B cell (primary cell): ENCODE measurements at regions not wholly inside any gene's neighbourhood (a gene's known extent, or its start where the extent isn't known, plus 50 kb on each side); places are given as distances from the start of the nearest gene placed in this dataset.
"Not testable (repeated sequence)": the region's sequence is repeated elsewhere in the genome, so short reads cannot be mapped to it uniquely, and the experiment has no call there.

Source experiments
- ATAC-seq: fragments of 200-7000 bp; cut with Tn5 transposase; one replicate; pipeline ENCODE4 v1.10.0; 2021; ENCODE audit warnings: low read depth, mild to moderate bottlenecking, moderate number of reproducible peaks, moderate library complexity
- CTCF ChIA-PET: fragments of 350-600 bp; sonication (Branson Sonifier 250); formaldehyde crosslinking; loops from one replicate; lab custom pipeline; 2021; ENCODE audit warnings: antibody characterized with exemption, inconsistent platforms; lab: Charles Lee
- POLR2A ChIA-PET: fragments of 350-600 bp; sonication (Branson Sonifier 250); formaldehyde crosslinking; loops from one replicate; lab custom pipeline; 2021; ENCODE audit warnings: antibody characterized with exemption; lab: Charles Lee
- DNase-seq: peaks from one replicate; pipeline ENCODE4 v3.0.0; 2013
- H2AFZ ChIP-seq: 2 replicates; pipeline ENCODE4 v1.6.1; 2012; ENCODE audit warnings: mild to moderate bottlenecking, low read depth, low read length; ENCODE audit not compliant: insufficient read depth, poor library complexity, severe bottlenecking
- H3K27ac ChIP-seq, 2 donors: 1 replicate in 1 of 2; 2 replicates in 1 of 2; pipeline ENCODE4 v1.5.1; 2012 to 2013; ENCODE audit warnings: low read length in 2 of 2, mild to moderate bottlenecking in 2 of 2, moderate library complexity in 1 of 2
- H3K27me3 ChIP-seq, 4 experiments: fragments of 200-600 bp in 1 of 4; sonication (generic) in 1 of 4; replicated peaks in 1 of 4; 1 replicate in 2 of 4; 2 replicates in 2 of 4; pipeline versions ENCODE4 v1.6.1 to v1.7.0; 2013 to 2016; ENCODE audit warnings: low read length in 3 of 4, mild to moderate bottlenecking in 2 of 4, mixed read lengths in 1 of 4, moderate library complexity in 1 of 4; ENCODE audit not compliant: insufficient read depth in 4 of 4, control insufficient read depth in 3 of 4; ENCODE audit errors: control extremely low read depth in 1 of 4
- H3K36me3 ChIP-seq, 2 experiments: replicated peaks in 1 of 2; 1 replicate in 1 of 2; 2 replicates in 1 of 2; pipeline versions ENCODE4 v1.6.1 to v1.7.1; 2013; ENCODE audit warnings: low read length in 1 of 2; ENCODE audit not compliant: insufficient read depth in 2 of 2, control insufficient read depth in 1 of 2; ENCODE audit errors: control extremely low read depth in 1 of 2, extremely low read depth in 1 of 2
- H3K4me1 ChIP-seq, 2 donors: fragments of 200-600 bp in 1 of 2; sonication (generic) in 1 of 2; 1 replicate in 1 of 2; 2 replicates in 1 of 2; pipeline versions ENCODE4 v1.5.1 to v1.6.1; 2013 to 2017; ENCODE audit warnings: low read length in 2 of 2; ENCODE audit not compliant: control insufficient read depth in 2 of 2, insufficient read depth in 2 of 2
- H3K4me2 ChIP-seq: replicated peaks from 2 replicates; pipeline ENCODE3; 2012; ENCODE audit warnings: mild to moderate bottlenecking, low read depth, low read length; ENCODE audit not compliant: poor library complexity, severe bottlenecking
- H3K4me3 ChIP-seq, 5 experiments: fragments of 200-600 bp in 1 of 5; sonication (generic) in 1 of 5; 1 replicate in 3 of 5; 2 replicates in 2 of 5; pipeline versions ENCODE4 v1.5.1 to v1.7.0; 2011 to 2016; ENCODE audit warnings: low read length in 4 of 5, mild to moderate bottlenecking in 4 of 5, low read depth in 2 of 5, control low read depth in 1 of 5, moderate library complexity in 1 of 5; ENCODE audit not compliant: insufficient read depth in 1 of 5; ENCODE audit errors: control extremely low read depth in 1 of 5, extremely low read depth in 1 of 5
- H3K79me2 ChIP-seq: fragments of 200-600 bp; sonication (generic); one replicate; pipeline ENCODE4 v1.6.0; 2016; ENCODE audit warnings: low read length; ENCODE audit not compliant: control insufficient read depth, insufficient read depth
- H3K9ac ChIP-seq: fragments of 200-600 bp; sonication (generic); 2 replicates; pipeline ENCODE4 v1.6.1; 2017; ENCODE audit warnings: mild to moderate bottlenecking, low read length, moderate library complexity
- H3K9me3 ChIP-seq, 3 donors: one replicate each; pipeline versions ENCODE4 v1.6.1 to v1.7.1; 2013; ENCODE audit warnings: low read length in 2 of 3; ENCODE audit not compliant: control insufficient read depth in 2 of 3, insufficient read depth in 1 of 3; ENCODE audit errors: control extremely low read depth in 1 of 3
- H4K20me1 ChIP-seq: 2 replicates; pipeline ENCODE4 v1.6.0; 2012; ENCODE audit warnings: mild to moderate bottlenecking, low read length; ENCODE audit not compliant: insufficient read depth, control insufficient read depth, poor library complexity, severe bottlenecking
- H3K27ac Mint-ChIP-seq: one replicate; pipeline ENCODE4 v1.8.0; 2021; ENCODE audit warnings: mixed read lengths
- H3K27me3 Mint-ChIP-seq: one replicate; pipeline ENCODE4 v1.8.0; 2021; ENCODE audit warnings: mixed read lengths
- H3K4me1 Mint-ChIP-seq: one replicate; pipeline ENCODE4 v1.8.0; 2021; ENCODE audit warnings: mixed read lengths
- H3K4me3 Mint-ChIP-seq: one replicate; pipeline ENCODE4 v1.8.0; 2021; ENCODE audit warnings: mixed read lengths
- H3K9me3 Mint-ChIP-seq: one replicate; pipeline ENCODE4 v1.8.0; 2022; ENCODE audit warnings: mixed read lengths; ENCODE audit not compliant: insufficient read depth
- EZH2 ChIP-seq: IDR thresholded peaks from 2 replicates; pipeline ENCODE4 v1.6.1; 2012; ENCODE audit warnings: borderline replicate concordance, low read depth, mild to moderate bottlenecking, moderate library complexity, low read length; ENCODE audit not compliant: insufficient read depth, poor library complexity, severe bottlenecking
- WGBS: methylation state at CpG from one replicate; pipeline ENCODE4 v1.1.5; 2013; ENCODE audit warnings: missing lambda C conversion rate; ENCODE audit not compliant: insufficient coverage; 5-methylcytosine and 5-hydroxymethylcytosine counted together
- intact Hi-C: fragments of 100-400 bp; cut with micrococcal nuclease; formaldehyde crosslinking; loops from one replicate; pipeline ENCODE4 v1.10.0; 2022
- TF ChIP-seq, protein P1 (sequence below): fragments of 200-600 bp; IDR thresholded peaks from one replicate; pipeline ENCODE4 v1.8.0; 2022; ENCODE audit warnings: antibody characterized with exemption, mild to moderate bottlenecking

DNA sequence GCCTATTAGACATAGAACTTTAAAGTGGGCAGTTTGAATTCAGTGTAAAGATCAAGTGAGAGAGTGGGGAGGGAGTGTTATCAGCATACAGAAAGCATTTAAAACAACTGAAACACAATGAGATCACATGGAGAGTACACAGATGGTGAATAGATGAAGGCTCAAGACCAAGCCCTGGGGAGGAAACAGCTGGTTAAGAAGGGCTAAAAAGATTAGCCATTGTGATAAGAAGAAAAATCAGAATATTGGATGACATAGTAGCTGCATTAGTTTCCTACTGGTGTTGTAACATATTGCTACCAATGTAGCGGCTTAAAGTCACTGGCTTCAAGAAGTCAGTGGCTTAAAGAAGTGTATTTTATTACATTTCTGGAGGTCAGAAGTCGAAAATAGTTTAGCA is 443.4 kb upstream of the RGS18 start:
- Histone ChIP-seq H3K27ac (no peak overlapping the region), H3K4me1 (no peaks in the 10 kb centered on the region), H3K4me2 (no peak overlapping the region), H3K9ac (no peak overlapping the region), H3K4me3 (no peak overlapping the region), H3K36me3 (no peaks in the 10 kb centered on the region), H4K20me1 (no peaks in the 10 kb centered on the region), H3K9me3 (no peaks in the 10 kb centered on the region), H3K27me3 (no peaks in the 10 kb centered on the region), H3K79me2 (no peaks in the 10 kb centered on the region), H2AFZ (no peak overlapping the region)
- ChIA-PET POLR2A (no interaction called here), CTCF (no interaction called here)
- no peaks in the 10 kb centered on the region for H3K4me1 Mint-ChIP-seq
- 100% methylated on average over 1 of the region's 2 CpGs for WGBS
- H3K4me3 Mint-ChIP-seq: no peak overlapping the region
- H3K9me3 Mint-ChIP-seq: no peaks in the 10 kb centered on the region
- intact Hi-C loops: no loop called here
- no peak overlapping the region for H3K27ac Mint-ChIP-seq
- ATAC-seq: no peak
- no peak for TF ChIP-seq EZH2
- TF ChIP-seq, protein P1, sequence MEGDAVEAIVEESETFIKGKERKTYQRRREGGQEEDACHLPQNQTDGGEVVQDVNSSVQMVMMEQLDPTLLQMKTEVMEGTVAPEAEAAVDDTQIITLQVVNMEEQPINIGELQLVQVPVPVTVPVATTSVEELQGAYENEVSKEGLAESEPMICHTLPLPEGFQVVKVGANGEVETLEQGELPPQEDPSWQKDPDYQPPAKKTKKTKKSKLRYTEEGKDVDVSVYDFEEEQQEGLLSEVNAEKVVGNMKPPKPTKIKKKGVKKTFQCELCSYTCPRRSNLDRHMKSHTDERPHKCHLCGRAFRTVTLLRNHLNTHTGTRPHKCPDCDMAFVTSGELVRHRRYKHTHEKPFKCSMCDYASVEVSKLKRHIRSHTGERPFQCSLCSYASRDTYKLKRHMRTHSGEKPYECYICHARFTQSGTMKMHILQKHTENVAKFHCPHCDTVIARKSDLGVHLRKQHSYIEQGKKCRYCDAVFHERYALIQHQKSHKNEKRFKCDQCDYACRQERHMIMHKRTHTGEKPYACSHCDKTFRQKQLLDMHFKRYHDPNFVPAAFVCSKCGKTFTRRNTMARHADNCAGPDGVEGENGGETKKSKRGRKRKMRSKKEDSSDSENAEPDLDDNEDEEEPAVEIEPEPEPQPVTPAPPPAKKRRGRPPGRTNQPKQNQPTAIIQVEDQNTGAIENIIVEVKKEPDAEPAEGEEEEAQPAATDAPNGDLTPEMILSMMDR: no peak
- no peak for DNase-seq
- no peaks in the 10 kb centered on the region for H3K27me3 Mint-ChIP-seq

DNA sequence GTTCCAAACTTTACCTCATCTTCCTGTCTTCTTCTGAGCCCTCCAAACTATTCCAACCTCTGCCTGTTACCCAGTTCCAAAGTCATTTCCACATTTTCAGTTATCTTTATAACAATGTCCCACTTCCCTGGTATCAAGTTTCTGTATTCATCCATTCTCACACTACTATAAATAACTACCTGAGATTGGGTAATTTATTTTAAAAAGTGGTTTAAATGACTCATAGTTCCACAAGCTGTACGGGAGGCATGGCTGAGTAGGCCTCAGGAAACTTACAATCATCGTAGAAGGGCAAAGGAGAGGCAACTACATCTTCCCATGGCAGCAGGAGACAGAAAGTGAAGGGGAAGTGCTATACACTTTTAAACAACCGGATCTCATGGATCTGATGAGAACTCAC is 428.5 kb upstream of the RGS18 start:
- Histone ChIP-seq H3K4me2 (no peak overlapping the region), H3K4me3 (no peak overlapping the region), H3K79me2 (no peaks in the 10 kb centered on the region), H3K27ac (no peak overlapping the region), H3K36me3 (no peaks in the 10 kb centered on the region), H3K9me3 (peaks cover 0 to 11% (median 0%) of the 10 kb centered on the region in 3 donors), H3K4me1 (no peaks in the 10 kb centered on the region), H3K27me3 (no peaks in the 10 kb centered on the region), H4K20me1 (no peaks in the 10 kb centered on the region), H3K9ac (no peak overlapping the region), H2AFZ (no peak overlapping the region)
- Mint-ChIP-seq H3K4me3 (no peak overlapping the region), H3K27ac (no peak overlapping the region), H3K9me3 (peaks cover 15% of the 10 kb centered on the region), H3K27me3 (no peaks in the 10 kb centered on the region), H3K4me1 (no peaks in the 10 kb centered on the region)
- ATAC-seq (no peak), DNase-seq (no peak)
- CTCF ChIA-PET: no interaction called here
- no peak for TF ChIP-seq EZH2
- TF ChIP-seq, protein P1: no peak
- 88% methylated on average over 1 of the region's 3 CpGs for WGBS
- POLR2A ChIA-PET: no interaction called here
- intact Hi-C loops: no loop called here

DNA sequence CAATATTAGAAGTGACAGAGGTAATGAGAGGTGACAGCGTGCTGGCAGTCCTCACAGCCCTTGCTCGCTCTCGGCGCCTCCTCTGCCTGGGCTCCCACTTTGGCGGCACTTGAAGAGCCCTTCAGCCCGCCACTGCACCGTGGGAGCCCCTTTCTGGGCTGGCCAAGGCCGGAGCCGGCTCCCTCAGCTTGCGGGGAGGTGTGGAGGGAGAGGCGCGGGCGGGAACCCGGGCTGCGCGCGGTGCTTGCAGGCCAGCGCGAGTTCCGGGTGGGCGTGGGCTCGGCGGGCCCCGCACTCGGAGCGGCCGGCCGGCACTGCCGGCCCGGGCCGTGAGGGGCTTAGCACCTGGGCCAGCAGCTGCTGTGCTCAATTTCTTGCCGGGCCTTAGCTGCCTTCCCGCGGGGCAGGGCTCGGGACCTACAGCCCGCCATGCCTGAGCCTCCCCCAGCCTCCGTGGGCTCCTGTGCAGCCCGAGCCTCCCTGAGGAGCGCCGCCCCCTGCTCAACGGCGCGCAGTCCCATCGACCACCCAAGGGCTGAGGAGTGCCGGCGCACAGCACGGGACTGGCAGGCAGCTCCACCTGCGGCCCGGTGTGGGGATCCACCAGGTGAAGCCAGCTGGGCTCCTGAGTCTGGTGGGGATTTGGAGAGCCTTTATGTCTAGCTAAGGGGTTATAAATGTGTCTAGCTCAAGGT is 426.5 kb upstream of the RGS18 start:
- H2AFZ ChIP-seq, H3K27ac ChIP-seq, intact Hi-C loops, POLR2A ChIA-PET, ATAC-seq, H3K36me3 ChIP-seq, H3K4me3 ChIP-seq, H3K4me2 ChIP-seq, H3K79me2 ChIP-seq, CTCF ChIA-PET, H3K27me3 ChIP-seq, H3K4me3 Mint-ChIP-seq, H3K4me1 ChIP-seq, DNase-seq, H3K27ac Mint-ChIP-seq, H3K27me3 Mint-ChIP-seq, H4K20me1 ChIP-seq, H3K4me1 Mint-ChIP-seq, H3K9ac ChIP-seq: not testable (repeated sequence)
- peaks cover 15% of the 10 kb centered on the region for H3K9me3 Mint-ChIP-seq
- peaks cover 0 to 11% (median 0%) of the 10 kb centered on the region in 3 donors for H3K9me3 ChIP-seq
- WGBS: 97% methylated on average over 40 of the region's 49 CpGs
